OCI-LY3 (cell line): ENCODE measurements at regions not wholly inside any gene's neighbourhood (a gene's known extent, or its start where the extent isn't known, plus 50 kb on each side); places are given as distances from the start of the nearest gene placed in this dataset.
"Not testable (repeated sequence)": the region's sequence is repeated elsewhere in the genome, so short reads cannot be mapped to it uniquely, and the experiment has no call there.

Experiments
- H2AFZ ChIP-seq: fragments of 200-600, 300-600 bp; shearing (Covaris generic); 2 replicates; pipeline ENCODE4 v1.6.0; 2014; ENCODE audit warnings: antibody characterized with exemption, low read depth, low read length
- H3K27ac ChIP-seq: fragments of 200-600, 300-600 bp; sonication (generic); 2 replicates; pipeline ENCODE4 v1.5.1; 2014; ENCODE audit warnings: mild to moderate bottlenecking, low read length, moderate library complexity, mixed read lengths
- H3K27me3 ChIP-seq: fragments of 200-600, 300-600 bp; sonication (generic); 2 replicates; pipeline ENCODE4 v1.6.1; 2014; ENCODE audit warnings: low read depth, low read length, mixed read lengths
- H3K36me3 ChIP-seq: fragments of 200-600, 300-600 bp; sonication (generic); replicated peaks from 2 replicates; pipeline ENCODE3; 2014; ENCODE audit warnings: low read depth, low read length, mixed read lengths
- H3K4me1 ChIP-seq: fragments of 300-600, 200-600 bp; sonication (generic); 2 replicates; pipeline ENCODE4 v1.6.1; 2014; ENCODE audit warnings: low read length, mixed read lengths
- H3K4me2 ChIP-seq: fragments of 200-600, 300-600 bp; sonication (generic); 2 replicates; pipeline ENCODE4 v1.6.1; 2014; ENCODE audit warnings: low read length, mixed read lengths
- H3K4me3 ChIP-seq: fragments of 300-600, 200-600 bp; sonication (generic); 2 replicates; pipeline ENCODE4 v1.5.1; 2014; ENCODE audit warnings: antibody characterized with exemption, mild to moderate bottlenecking, low read length, moderate library complexity
- H3K79me2 ChIP-seq: fragments of 300-600, 200-600 bp; shearing (Covaris generic); 2 replicates; pipeline ENCODE4 v1.6.1; 2014; ENCODE audit warnings: mild to moderate bottlenecking, low read length, mixed read lengths
- H3K9ac ChIP-seq: fragments of 300-600, 200-600 bp; shearing (Covaris generic); 2 replicates; pipeline ENCODE4 v1.6.0; 2014; ENCODE audit warnings: mild to moderate bottlenecking, low read length, moderate library complexity
- H3K9me3 ChIP-seq: fragments of 200-600, 300-600 bp; shearing (Covaris generic); 2 replicates; pipeline ENCODE4 v1.6.1; 2014; ENCODE audit warnings: low read length, mixed read lengths; ENCODE audit not compliant: insufficient read depth
- H4K20me1 ChIP-seq: fragments of 200-600, 300-600 bp; sonication (generic); 2 replicates; pipeline ENCODE4 v1.6.1; 2016; ENCODE audit warnings: low read length, mixed read lengths; ENCODE audit not compliant: insufficient read depth
- CTCF ChIP-seq: fragments of 200-600, 300-600 bp; sonication (generic); IDR thresholded peaks from 2 replicates; pipeline ENCODE4 v1.5.1; 2014; ENCODE audit warnings: antibody characterized with exemption, low read length, low read depth
- EZH2phosphoT487 ChIP-seq: fragments of 200-600 bp; shearing (Covaris generic); IDR thresholded peaks from 2 replicates; pipeline ENCODE4 v1.6.1; 2018; ENCODE audit warnings: antibody characterized with exemption, mixed run types, low read depth

- not testable (repeated sequence) for H3K4me1 ChIP-seq, H3K4me3 ChIP-seq, H3K36me3 ChIP-seq, H4K20me1 ChIP-seq, H3K27me3 ChIP-seq, H3K27ac ChIP-seq, H3K9me3 ChIP-seq, H3K79me2 ChIP-seq, H3K9ac ChIP-seq, H2AFZ ChIP-seq, H3K4me2 ChIP-seq
Observed at GRCh38 chr6:60893374-60893773, 1392.7 kb downstream of the KHDRBS2 start.

GRCh38 chr6:60891606-60892005 lies 1394.4 kb downstream of the KHDRBS2 start:
- no peaks in the 10 kb centered on the region for H3K36me3 ChIP-seq
- H3K4me1 ChIP-seq: no peaks in the 10 kb centered on the region
- no peaks in the 10 kb centered on the region for H3K79me2 ChIP-seq
- no peak overlapping the region for H2AFZ ChIP-seq
- H3K27ac ChIP-seq: no peak overlapping the region
- H3K27me3 ChIP-seq: no peaks in the 10 kb centered on the region
- no peaks in the 10 kb centered on the region for H4K20me1 ChIP-seq
- no peak overlapping the region for H3K9ac ChIP-seq
- no peak overlapping the region for H3K4me2 ChIP-seq
- no peak overlapping the region for H3K4me3 ChIP-seq
- no peaks in the 10 kb centered on the region for H3K9me3 ChIP-seq
- no peak for TF ChIP-seq CTCF

GRCh38 chr6:60877396-60877795 lies 1408.6 kb downstream of the KHDRBS2 start:
- not testable (repeated sequence) for H3K9me3 ChIP-seq, H3K36me3 ChIP-seq, H3K27me3 ChIP-seq, H3K79me2 ChIP-seq, H3K4me1 ChIP-seq, H3K4me3 ChIP-seq, H4K20me1 ChIP-seq, H3K4me2 ChIP-seq, H3K27ac ChIP-seq, H3K9ac ChIP-seq, H2AFZ ChIP-seq

GRCh38 chr6:60870779-60871178 lies 1415.2 kb downstream of the KHDRBS2 start:
- H3K4me2 ChIP-seq, H3K4me3 ChIP-seq, H4K20me1 ChIP-seq, H3K27me3 ChIP-seq, H3K9me3 ChIP-seq, H3K9ac ChIP-seq, H3K4me1 ChIP-seq, H3K27ac ChIP-seq, H3K36me3 ChIP-seq, H3K79me2 ChIP-seq, H2AFZ ChIP-seq: not testable (repeated sequence)

- TF ChIP-seq CTCF: no peak
- no peak for TF ChIP-seq EZH2phosphoT487
- H3K79me2 ChIP-seq: no peaks in the 10 kb centered on the region
Observed at GRCh38 chr6:60867548-60867947, 1418.5 kb downstream of the KHDRBS2 start.

More at GRCh38 chr6:60867548-60867947, 1418.5 kb downstream of the KHDRBS2 start:
- Histone ChIP-seq H3K4me2 (no peak overlapping the region), H3K36me3 (no peaks in the 10 kb centered on the region), H2AFZ (no peak overlapping the region), H3K9ac (no peak overlapping the region), H3K4me1 (no peaks in the 10 kb centered on the region), H4K20me1 (no peaks in the 10 kb centered on the region), H3K27me3 (no peaks in the 10 kb centered on the region), H3K9me3 (no peaks in the 10 kb centered on the region), H3K27ac (no peak overlapping the region), H3K4me3 (no peak overlapping the region)
